ENCODE measurements at regions not wholly inside any gene's neighbourhood (a gene's known extent, or its start where the extent isn't known, plus 50 kb on each side); places are given as distances from the start of the nearest gene placed in this dataset.

GRCh38 chr2:128681507-128681906 is 362.8 kb upstream of the HS6ST1 start:
- ATAC-seq (no peak), DNase-seq (no peak)
- Histone ChIP-seq H3K9me3 (no peaks in the 10 kb centered on the region), H3K4me1 (no peaks in the 10 kb centered on the region), H3K27ac (no peak overlapping the region), H3K4me3 (no peak overlapping the region), H3K36me3 (replicated peaks in 1 of 2; ENCODE audit: insufficient read depth in 1 of 2, low read depth in 2 of 2) (no peaks in the 10 kb centered on the region), H3K27me3 (no peaks in the 10 kb centered on the region)
- intact Hi-C loops (cut with DNase I): no loop called here
- TF ChIP-seq CTCF (IDR thresholded peaks at IDR 0.05): no peak
- TF ChIP-seq POLR2A (IDR thresholded peaks at IDR 0.05): no peak
- 45 to 46% methylated on average over 5 of the region's 5 CpGs for WGBS, 2 donors

DNA sequence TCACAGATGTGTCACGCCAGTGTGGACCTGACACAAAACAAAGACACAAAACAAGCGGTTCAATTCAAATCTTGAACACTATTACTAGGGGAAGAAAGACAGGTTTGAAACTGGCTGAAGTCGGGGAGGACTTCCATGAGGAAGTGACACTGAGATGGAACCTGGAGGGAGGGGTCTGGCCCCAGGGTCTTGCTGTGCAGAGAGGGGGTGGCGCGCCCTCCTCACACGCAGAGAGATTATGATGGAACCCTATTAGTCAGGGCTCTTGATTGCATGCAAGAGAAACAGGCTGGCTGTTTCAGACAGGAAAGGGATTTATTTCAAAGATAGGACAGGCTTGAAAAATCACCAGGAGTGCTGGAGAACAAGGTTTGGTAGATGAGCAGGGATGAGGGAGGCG is 363.6 kb upstream of the HS6ST1 start:
- WGBS, 2 donors: 84 to 85% methylated on average over 6 to 7 of the region's 7 CpGs
- Histone ChIP-seq H3K4me3 (no peak overlapping the region), H3K9me3 (no peaks in the 10 kb centered on the region), H3K27me3 (no peaks in the 10 kb centered on the region), H3K4me1 (no peaks in the 10 kb centered on the region), H3K27ac (no peak overlapping the region), H3K36me3 (replicated peaks in 1 of 2; ENCODE audit: insufficient read depth in 1 of 2, low read depth in 2 of 2) (no peaks in the 10 kb centered on the region)
- DNase-seq: no peak
- intact Hi-C loops (cut with DNase I): no loop called here
- TF ChIP-seq POLR2A (IDR thresholded peaks at IDR 0.05) (no peak), CTCF (IDR thresholded peaks at IDR 0.05) (no peak)
- no peak for ATAC-seq

DNA sequence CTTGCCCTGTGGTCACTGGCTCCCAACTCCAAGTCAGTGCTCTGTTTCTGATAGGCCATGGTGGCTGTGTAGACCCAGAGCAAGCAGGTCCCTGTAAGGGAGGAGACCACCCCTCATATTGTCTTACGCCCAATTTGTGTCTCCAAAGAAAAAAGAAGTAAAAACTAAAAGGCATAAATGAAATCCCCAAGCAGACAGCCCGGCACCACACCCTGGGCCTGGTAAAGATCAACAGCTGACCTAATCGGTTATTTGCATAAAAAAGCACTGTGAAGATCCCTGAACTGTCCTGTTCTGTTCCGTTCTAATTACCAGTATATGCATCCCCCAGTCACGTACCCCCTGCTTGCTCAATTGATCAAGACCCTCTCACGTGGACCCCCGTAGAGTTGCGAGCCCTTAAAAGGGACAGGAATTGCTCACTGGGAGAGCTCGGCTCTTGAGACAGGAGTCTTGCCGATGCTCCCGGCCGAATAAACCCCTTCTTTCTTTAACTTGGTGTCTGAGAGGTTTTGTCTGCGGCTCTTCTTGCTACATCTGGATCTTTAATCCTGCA is 364.1 kb upstream of the HS6ST1 start:
- intact Hi-C loops (cut with DNase I): no loop called here
- DNase-seq (no peak), ATAC-seq (no peak)
- Histone ChIP-seq H3K36me3 (replicated peaks in 1 of 2; ENCODE audit: insufficient read depth in 1 of 2, low read depth in 2 of 2) (no peaks in the 10 kb centered on the region), H3K27ac (no peak overlapping the region), H3K4me3 (no peak overlapping the region), H3K27me3 (no peaks in the 10 kb centered on the region), H3K4me1 (no peaks in the 10 kb centered on the region), H3K9me3 (no peaks in the 10 kb centered on the region)
- 82 to 89% methylated on average over 13 of the region's 13 CpGs for WGBS, 2 donors
- TF ChIP-seq CTCF (IDR thresholded peaks at IDR 0.05) (no peak), POLR2A (IDR thresholded peaks at IDR 0.05) (no peak)

DNA sequence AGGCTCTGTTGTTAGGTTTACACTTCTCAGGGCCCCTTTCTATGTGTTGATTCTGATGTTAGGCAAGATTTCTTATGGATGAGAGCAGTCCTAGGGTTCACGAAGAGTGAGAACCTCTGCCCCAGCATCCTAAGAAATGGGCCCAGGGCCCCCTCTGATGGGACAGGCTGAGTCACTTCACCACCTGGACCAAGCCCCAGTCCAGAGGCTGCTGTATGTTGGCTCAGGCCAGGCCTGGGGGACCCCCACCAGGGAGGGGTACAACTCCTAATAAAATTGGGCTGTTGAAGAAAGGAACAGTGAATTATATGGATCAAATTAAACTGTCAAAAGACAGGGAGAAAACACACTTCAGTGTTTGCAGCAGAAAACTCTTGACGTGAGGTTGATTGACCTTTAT is 365.9 kb upstream of the HS6ST1 start:
- 88 to 98% methylated on average over 2 of the region's 2 CpGs for WGBS, 2 donors
- ATAC-seq (no peak), DNase-seq (no peak)
- Histone ChIP-seq H3K4me3 (no peak overlapping the region), H3K27me3 (no peaks in the 10 kb centered on the region), H3K27ac (no peak overlapping the region), H3K36me3 (replicated peaks in 1 of 2; ENCODE audit: insufficient read depth in 1 of 2, low read depth in 2 of 2) (no peaks in the 10 kb centered on the region), H3K4me1 (no peaks in the 10 kb centered on the region), H3K9me3 (no peaks in the 10 kb centered on the region)
- intact Hi-C loops (cut with DNase I): no loop called here
- TF ChIP-seq CTCF (IDR thresholded peaks at IDR 0.05) (no peak), POLR2A (IDR thresholded peaks at IDR 0.05) (no peak)

- H3K9me3 ChIP-seq: no peaks in the 10 kb centered on the region
- no peaks in the 10 kb centered on the region for H3K27me3 ChIP-seq
- no peak overlapping the region for H3K4me3 ChIP-seq
- no peaks in the 10 kb centered on the region for H3K4me1 ChIP-seq
- H3K36me3 ChIP-seq (replicated peaks in 1 of 2; ENCODE audit: insufficient read depth in 1 of 2, low read depth in 2 of 2): no peaks in the 10 kb centered on the region
- WGBS, 2 donors: 73 to 82% methylated on average over 8 to 10 of the region's 10 CpGs
- ATAC-seq (no peak), DNase-seq (no peak)
- intact Hi-C loops (cut with DNase I): no loop called here
- H3K27ac ChIP-seq: no peak overlapping the region
- no peak for TF ChIP-seq CTCF (IDR thresholded peaks at IDR 0.05)
Observed at GRCh38 chr2:128685841-128686496, 367.3 kb upstream of the HS6ST1 start.
